NCI-H748 (cell line): ENCODE measurements at regions not wholly inside any gene's neighbourhood (a gene's known extent, or its start where the extent isn't known, plus 50 kb on each side); places are given as distances from the start of the nearest gene placed in this dataset.

Experiments used
- DNase-seq: peaks from one replicate; lab custom pipeline; 2025; ENCODE audit not compliant: unreplicated experiment; lab: John Stamatoyannopoulos, UW

DNA sequence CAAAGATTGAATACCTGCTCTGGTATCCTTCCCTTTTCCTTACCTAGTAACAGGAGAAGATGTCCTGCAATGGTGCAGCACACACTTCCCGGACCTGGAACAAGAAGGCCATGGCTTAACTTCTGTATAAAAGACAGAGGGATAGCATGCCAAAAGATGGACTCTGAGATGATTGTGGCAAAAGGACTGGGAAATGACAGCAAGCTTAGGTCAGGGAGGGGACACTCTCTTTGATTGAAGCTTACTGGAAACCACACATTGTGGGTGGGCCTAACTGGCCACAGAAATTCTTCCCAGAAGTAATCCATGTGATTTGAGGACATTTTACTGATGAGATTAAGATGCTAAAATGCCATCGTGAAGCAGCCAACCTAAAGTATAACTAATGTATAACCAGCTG is 71.0 kb upstream of the OTUD4 start:
- no peak for DNase-seq

DNA sequence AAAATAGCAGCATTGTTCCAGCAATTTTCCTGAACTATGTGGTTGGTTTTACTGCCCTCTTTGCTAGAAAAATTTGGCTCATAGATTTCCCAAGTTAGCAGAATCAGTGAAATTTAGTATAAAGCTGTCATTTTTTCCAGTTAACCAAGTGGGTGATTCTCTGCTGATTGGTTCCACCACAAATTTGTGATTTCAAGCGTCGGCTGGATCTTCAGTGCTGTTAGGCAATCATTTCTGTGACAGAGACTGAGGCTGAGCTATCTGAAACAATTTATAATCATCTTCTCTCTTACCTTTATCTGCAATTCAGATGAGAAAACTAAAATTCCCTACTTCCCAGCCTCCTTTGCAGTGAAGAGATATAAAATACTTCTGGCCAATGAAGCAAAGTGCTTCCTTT is 68.6 kb upstream of the OTUD4 start:
- no peak for DNase-seq

DNA sequence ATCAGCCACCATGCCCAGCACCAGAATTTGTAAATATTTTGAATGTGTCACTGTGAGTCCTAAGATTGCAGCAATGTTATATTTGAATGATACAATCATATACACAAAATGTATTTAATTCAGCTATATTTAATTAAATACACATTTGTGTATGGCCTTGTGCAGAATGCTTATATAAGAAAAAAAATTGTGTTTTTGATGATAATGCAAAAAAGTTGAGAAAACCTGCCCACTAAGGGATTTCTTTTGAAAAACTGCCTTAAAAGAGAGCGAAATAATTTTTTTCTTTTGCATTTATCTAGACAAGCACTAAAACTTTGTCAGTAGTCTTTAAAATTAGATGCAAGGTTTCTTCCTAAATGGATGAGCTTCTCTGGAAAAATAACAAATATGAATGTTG is 68.1 kb upstream of the OTUD4 start:
- DNase-seq = no peak

DNA sequence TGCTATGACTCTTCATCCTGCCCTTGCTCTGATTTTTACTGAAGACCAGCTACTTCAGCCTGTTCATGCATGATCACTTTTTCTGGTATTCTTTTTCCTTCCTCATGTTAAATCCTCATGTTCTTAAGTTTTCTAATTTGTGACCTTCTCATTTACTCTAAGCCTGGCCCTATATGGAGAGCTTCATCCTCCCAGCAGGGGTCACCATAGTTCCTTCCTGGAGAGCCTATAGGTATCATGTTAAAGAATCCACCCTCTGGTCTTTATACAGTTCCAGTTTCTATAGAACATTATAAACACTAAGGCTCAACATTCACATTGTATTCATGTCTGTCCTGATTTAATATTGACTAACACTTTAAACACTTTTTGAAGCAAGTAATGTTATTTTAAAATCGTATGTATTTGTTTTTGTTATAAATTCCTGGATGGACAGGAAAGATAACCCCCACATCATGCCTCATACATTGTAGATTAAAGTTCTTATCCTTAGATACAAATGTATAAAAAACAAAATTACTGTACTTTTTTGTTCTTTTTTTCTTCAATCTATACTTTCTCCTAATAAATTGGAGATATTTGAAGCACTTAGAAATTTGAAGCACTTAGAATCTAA is 53.8 kb upstream of the OTUD4 start:
- DNase-seq = peak; percentile 53

DNA sequence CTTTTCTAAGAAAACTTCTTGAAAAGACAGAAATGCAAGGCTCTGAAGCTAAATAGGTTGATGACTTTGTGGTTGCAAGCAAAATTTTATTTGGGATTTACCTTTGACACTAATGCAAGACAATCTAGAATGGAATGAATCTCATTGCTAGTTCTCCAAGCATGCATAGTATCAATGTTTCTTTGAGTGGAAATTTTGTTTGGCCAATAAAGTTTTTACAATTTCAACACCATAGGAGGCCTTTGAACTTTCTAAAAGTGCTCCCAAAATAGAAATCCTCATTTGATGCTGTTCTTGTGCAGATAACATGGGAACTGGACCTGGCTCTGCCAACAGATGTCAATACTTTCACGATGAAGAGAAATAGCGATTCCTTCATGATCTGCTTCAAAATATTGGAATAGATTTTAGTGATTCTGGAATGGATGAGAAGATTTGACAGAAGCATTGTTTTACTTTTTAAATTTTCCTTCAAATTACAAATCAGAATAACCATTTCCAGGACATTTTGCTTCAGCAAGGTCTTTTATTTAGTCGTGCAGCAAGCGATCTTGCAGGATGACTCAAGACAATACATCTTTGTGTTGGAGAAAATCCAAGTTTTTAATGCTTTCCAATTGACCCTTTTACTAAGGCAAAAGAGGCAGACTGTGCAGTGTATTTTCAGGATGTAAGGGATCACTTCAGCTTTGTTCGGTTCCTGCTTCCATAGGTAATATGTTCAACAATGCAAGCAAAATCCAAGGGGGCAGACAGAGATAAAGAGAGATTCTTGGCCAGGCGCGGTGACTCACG is 51.7 kb upstream of the OTUD4 start:
- DNase-seq = no peak

DNA sequence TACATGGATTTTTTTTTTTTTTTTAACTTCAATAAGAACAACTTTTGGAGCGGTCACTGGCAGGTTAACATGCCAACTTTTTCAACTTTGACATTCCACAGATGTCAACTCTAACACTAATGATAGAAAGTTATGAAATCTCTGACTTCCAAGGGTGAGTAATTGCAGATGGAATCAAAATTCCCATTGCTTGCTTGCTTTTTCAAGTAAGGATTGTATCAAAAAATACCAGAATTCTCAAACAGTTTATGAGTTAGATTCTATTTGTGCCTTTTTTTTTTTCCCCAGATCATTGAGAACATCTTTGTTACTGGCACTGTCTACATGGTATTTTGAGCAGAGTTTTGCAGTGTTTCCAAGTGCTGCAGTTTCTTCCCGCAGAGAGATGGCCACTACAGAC is 50.3 kb upstream of the OTUD4 start:
- no peak for DNase-seq
